HUES64 (cell line): ENCODE measurements at regions not wholly inside any gene's neighbourhood (a gene's known extent, or its start where the extent isn't known, plus 50 kb on each side); places are given as distances from the start of the nearest gene placed in this dataset.

Source experiments
- H3K27ac ChIP-seq: 2 replicates; pipeline ENCODE4 v1.7.0; 2013; ENCODE audit warnings: low read depth, low read length, inconsistent platforms
- H3K27me3 ChIP-seq: 2 replicates; pipeline ENCODE4 v1.6.1; 2013; ENCODE audit warnings: mild to moderate bottlenecking, low read length; ENCODE audit not compliant: insufficient read depth
- H3K36me3 ChIP-seq: 2 replicates; pipeline ENCODE4 v1.6.1; 2013; ENCODE audit warnings: mild to moderate bottlenecking, low read length; ENCODE audit not compliant: insufficient read depth
- H3K4me1 ChIP-seq: 2 replicates; pipeline ENCODE4 v1.6.1; 2013; ENCODE audit warnings: mild to moderate bottlenecking, low read length, moderate library complexity; ENCODE audit not compliant: insufficient read depth
- H3K4me3 ChIP-seq: 2 replicates; pipeline ENCODE4 v1.5.1; 2013; ENCODE audit warnings: mild to moderate bottlenecking, low read length, moderate library complexity
- H3K9ac ChIP-seq: 2 replicates; pipeline ENCODE4 v1.6.1; 2013; ENCODE audit warnings: mild to moderate bottlenecking, low read depth, low read length
- H3K9me3 ChIP-seq: 2 replicates; pipeline ENCODE4 v1.6.1; 2013; ENCODE audit warnings: low read depth, low read length; ENCODE audit not compliant: insufficient read depth
- WGBS: fragments of 150-250, 120-280 bp; methylation state at CpG from one replicate; pipeline ENCODE4 v1.1.7; 2013; ENCODE audit warnings: missing lambda C conversion rate; 5-methylcytosine and 5-hydroxymethylcytosine counted together

GRCh38 chr22:49204599-49205482 is 622.8 kb downstream of the BRD1 start:
- Histone ChIP-seq H3K9me3 (no peaks in the 10 kb centered on the region), H3K27ac (no peak overlapping the region), H3K4me1 (no peaks in the 10 kb centered on the region), H3K36me3 (no peaks in the 10 kb centered on the region), H3K9ac (no peak overlapping the region), H3K27me3 (no peaks in the 10 kb centered on the region), H3K4me3 (no peak overlapping the region)
- 88% methylated on average over 22 of the region's 22 CpGs for WGBS

- H3K27me3 ChIP-seq, result no peaks in the 10 kb centered on the region
- no peak overlapping the region for H3K4me3 ChIP-seq
- H3K9ac ChIP-seq, result no peak overlapping the region
- no peaks in the 10 kb centered on the region for H3K4me1 ChIP-seq
- H3K9me3 ChIP-seq, result no peaks in the 10 kb centered on the region
- 96% methylated on average over 31 of the region's 32 CpGs for WGBS
- H3K27ac ChIP-seq, result no peak overlapping the region
- no peaks in the 10 kb centered on the region for H3K36me3 ChIP-seq
These were observed 623.6 kb downstream of the BRD1 start for GRCh38 chr22:49203859-49204598.

- H3K36me3 ChIP-seq, result no peaks in the 10 kb centered on the region
- no peak overlapping the region for H3K27ac ChIP-seq
- H3K4me1 ChIP-seq, result no peaks in the 10 kb centered on the region
- H3K4me3 ChIP-seq, result no peak overlapping the region
- H3K9me3 ChIP-seq, result no peaks in the 10 kb centered on the region
- 87% methylated on average over 38 of the region's 38 CpGs for WGBS
- no peak overlapping the region for H3K9ac ChIP-seq
- no peaks in the 10 kb centered on the region for H3K27me3 ChIP-seq
These were observed 624.4 kb downstream of the BRD1 start for GRCh38 chr22:49203091-49203858.

- WGBS, result 87% methylated on average over 8 of the region's 8 CpGs
- H3K36me3 ChIP-seq, result no peaks in the 10 kb centered on the region
- H3K4me1 ChIP-seq, result no peaks in the 10 kb centered on the region; the same call in 1 of the 2 replicates
- H3K27ac ChIP-seq, result no peak overlapping the region
- no peaks in the 10 kb centered on the region for H3K27me3 ChIP-seq
- H3K4me3 ChIP-seq, result no peak overlapping the region
- no peaks in the 10 kb centered on the region for H3K9me3 ChIP-seq
- H3K9ac ChIP-seq, result no peak overlapping the region
These were observed 625.4 kb downstream of the BRD1 start for GRCh38 chr22:49202226-49202625.

GRCh38 chr22:49201046-49201970 is 626.4 kb downstream of the BRD1 start:
- no peaks in the 10 kb centered on the region; the same call in 1 of the 2 replicates for H3K4me1 ChIP-seq
- WGBS, result 91% methylated on average over 22 of the region's 22 CpGs
- no peaks in the 10 kb centered on the region for H3K36me3 ChIP-seq

GRCh38 chr22:49199224-49199623 is 628.4 kb downstream of the BRD1 start:
- Histone ChIP-seq H3K9me3 (no peaks in the 10 kb centered on the region), H3K27me3 (no peaks in the 10 kb centered on the region)
- WGBS, result 92% methylated on average over 5 of the region's 5 CpGs

More at GRCh38 chr22:49201046-49201970, 626.4 kb downstream of the BRD1 start:
- no peaks in the 10 kb centered on the region for H3K9me3 ChIP-seq
- no peak overlapping the region for H3K9ac ChIP-seq
- H3K27ac ChIP-seq, result no peak overlapping the region
- H3K27me3 ChIP-seq, result no peaks in the 10 kb centered on the region
- no peak overlapping the region for H3K4me3 ChIP-seq

GRCh38 chr22:49198705-49199084 is 629.0 kb downstream of the BRD1 start:
- Histone ChIP-seq H3K27me3 (no peaks in the 10 kb centered on the region), H3K36me3 (no peaks in the 10 kb centered on the region), H3K9ac (no peak overlapping the region), H3K4me3 (no peak overlapping the region), H3K9me3 (no peaks in the 10 kb centered on the region), H3K4me1 (no peaks in the 10 kb centered on the region; the same call in 1 of the 2 replicates), H3K27ac (no peak overlapping the region)
- WGBS, result 81% methylated on average over 5 of the region's 6 CpGs

More at GRCh38 chr22:49199224-49199623, 628.4 kb downstream of the BRD1 start:
- Histone ChIP-seq H3K9ac (no peak overlapping the region), H3K4me1 (no peaks in the 10 kb centered on the region; the same call in 1 of the 2 replicates), H3K36me3 (no peaks in the 10 kb centered on the region), H3K4me3 (no peak overlapping the region), H3K27ac (no peak overlapping the region)

GRCh38 chr22:49197986-49198704 is 629.5 kb downstream of the BRD1 start:
- H3K4me1 ChIP-seq, result no peaks in the 10 kb centered on the region; the same call in 1 of the 2 replicates
- H3K27me3 ChIP-seq, result no peaks in the 10 kb centered on the region
- WGBS, result 87% methylated on average over 20 of the region's 20 CpGs
- H3K27ac ChIP-seq, result no peak overlapping the region
- H3K36me3 ChIP-seq, result no peaks in the 10 kb centered on the region
- H3K4me3 ChIP-seq, result no peak overlapping the region
- no peak overlapping the region for H3K9ac ChIP-seq
- H3K9me3 ChIP-seq, result no peaks in the 10 kb centered on the region

GRCh38 chr22:49197505-49197904 is 630.2 kb downstream of the BRD1 start:
- no peaks in the 10 kb centered on the region for H3K9me3 ChIP-seq
- WGBS, result 31% methylated on average over 16 of the region's 16 CpGs

More at GRCh38 chr22:49197505-49197904, 630.2 kb downstream of the BRD1 start:
- no peak overlapping the region for H3K27ac ChIP-seq
- H3K27me3 ChIP-seq, result no peaks in the 10 kb centered on the region
- H3K9ac ChIP-seq, result no peak overlapping the region
- H3K36me3 ChIP-seq, result no peaks in the 10 kb centered on the region
- no peaks in the 10 kb centered on the region; the same call in 1 of the 2 replicates for H3K4me1 ChIP-seq
- no peak overlapping the region for H3K4me3 ChIP-seq
